Muscle layer of duodenum (tissue), 2 donors: ENCODE measurements at regions not wholly inside any gene's neighbourhood (a gene's known extent, or its start where the extent isn't known, plus 50 kb on each side); places are given as distances from the start of the nearest gene placed in this dataset.

Source experiments
- H3K27ac ChIP-seq: one replicate; pipeline ENCODE4 v1.7.0; 2013; ENCODE audit warnings: mild to moderate bottlenecking, low read length
- H3K27me3 ChIP-seq: one replicate; pipeline ENCODE4 v1.7.0; 2013; ENCODE audit warnings: low read depth, mild to moderate bottlenecking, control low read depth, low read length
- H3K36me3 ChIP-seq, 2 donors: one replicate each; pipeline ENCODE4 v1.7.0; 2013; ENCODE audit warnings: low read length in 2 of 2, control low read depth in 1 of 2, mild to moderate bottlenecking in 1 of 2; ENCODE audit not compliant: insufficient read depth in 2 of 2, control insufficient read depth in 1 of 2
- H3K4me1 ChIP-seq, 2 donors: one replicate each; pipeline ENCODE4 v1.7.0; 2013; ENCODE audit warnings: low read length in 2 of 2, mild to moderate bottlenecking in 2 of 2, control low read depth in 1 of 2, moderate library complexity in 1 of 2; ENCODE audit not compliant: insufficient read depth in 2 of 2, control insufficient read depth in 1 of 2
- H3K4me3 ChIP-seq, 2 donors: one replicate each; pipeline ENCODE4 v1.7.0; 2013; ENCODE audit warnings: low read length in 2 of 2, low read depth in 1 of 2, mild to moderate bottlenecking in 1 of 2
- H3K9me3 ChIP-seq, 2 donors: one replicate each; pipeline ENCODE4 v1.7.0; 2013; ENCODE audit warnings: low read length in 2 of 2, control low read depth in 1 of 2, mild to moderate bottlenecking in 1 of 2; ENCODE audit not compliant: control insufficient read depth in 1 of 2
- donor health status: healthy.

GRCh38 chr2:88329815-88330603 lies 122.5 kb downstream of the FOXI3 start:
- H3K27me3 ChIP-seq = no peaks in the 10 kb centered on the region
- no peak overlapping the region for H3K4me3 ChIP-seq
- peaks cover 0 to 2% of the 10 kb centered on the region in 2 donors for H3K9me3 ChIP-seq
- no peaks in the 10 kb centered on the region for H3K36me3 ChIP-seq
- no peak overlapping the region for H3K27ac ChIP-seq
- no peaks in the 10 kb centered on the region for H3K4me1 ChIP-seq

GRCh38 chr2:88321449-88322248 lies 130.8 kb downstream of the FOXI3 start:
- H3K27ac ChIP-seq = no peak overlapping the region
- no peak overlapping the region for H3K4me3 ChIP-seq
- no peaks in the 10 kb centered on the region for H3K9me3 ChIP-seq
- H3K27me3 ChIP-seq = no peaks in the 10 kb centered on the region
- no peaks in the 10 kb centered on the region for H3K36me3 ChIP-seq
- H3K4me1 ChIP-seq = no peaks in the 10 kb centered on the region

- H3K9me3 ChIP-seq = no peaks in the 10 kb centered on the region
- H3K27ac ChIP-seq = no peak overlapping the region
- H3K4me1 ChIP-seq = no peaks in the 10 kb centered on the region
- no peak overlapping the region for H3K4me3 ChIP-seq
- no peaks in the 10 kb centered on the region for H3K36me3 ChIP-seq
- H3K27me3 ChIP-seq = no peaks in the 10 kb centered on the region
Observed at GRCh38 chr2:88320076-88320773, 132.3 kb downstream of the FOXI3 start.

- Histone ChIP-seq H3K27ac (no peak overlapping the region), H3K36me3 (no peaks in the 10 kb centered on the region), H3K27me3 (no peaks in the 10 kb centered on the region), H3K9me3 (no peaks in the 10 kb centered on the region), H3K4me1 (no peaks in the 10 kb centered on the region), H3K4me3 (no peak overlapping the region)
Observed at GRCh38 chr2:88318956-88319330, 133.6 kb downstream of the FOXI3 start.

GRCh38 chr2:88318071-88318955 lies 134.2 kb downstream of the FOXI3 start:
- H3K36me3 ChIP-seq = no peaks in the 10 kb centered on the region
- no peaks in the 10 kb centered on the region for H3K9me3 ChIP-seq
- no peaks in the 10 kb centered on the region for H3K27me3 ChIP-seq
- H3K4me3 ChIP-seq = no peak overlapping the region
- H3K27ac ChIP-seq = no peak overlapping the region
- no peaks in the 10 kb centered on the region for H3K4me1 ChIP-seq

GRCh38 chr2:88310787-88311186 lies 140.6 kb downstream of the THNSL2 start:
- Histone ChIP-seq H3K4me1 (no peaks in the 10 kb centered on the region), H3K4me3 (no peak overlapping the region), H3K27me3 (no peaks in the 10 kb centered on the region), H3K9me3 (peaks cover 0 to 9% of the 10 kb centered on the region in 2 donors), H3K27ac (no peak overlapping the region), H3K36me3 (no peaks in the 10 kb centered on the region)

- Histone ChIP-seq H3K27ac (no peak overlapping the region), H3K4me3 (no peak overlapping the region), H3K4me1 (no peaks in the 10 kb centered on the region), H3K9me3 (peaks cover 0 to 11% of the 10 kb centered on the region in 2 donors), H3K27me3 (no peaks in the 10 kb centered on the region), H3K36me3 (no peaks in the 10 kb centered on the region)
Observed at GRCh38 chr2:88307817-88308216, 137.7 kb downstream of the THNSL2 start.

GRCh38 chr2:88303865-88304264 lies 133.7 kb downstream of the THNSL2 start:
- Histone ChIP-seq H3K27me3 (no peaks in the 10 kb centered on the region), H3K27ac (no peak overlapping the region), H3K9me3 (peaks cover 0 to 19% of the 10 kb centered on the region in 2 donors), H3K4me1 (no peaks in the 10 kb centered on the region), H3K36me3 (no peaks in the 10 kb centered on the region), H3K4me3 (no peak overlapping the region)

GRCh38 chr2:88296247-88296646 lies 126.1 kb downstream of the THNSL2 start:
- H3K4me3 ChIP-seq = no peak overlapping the region
- peaks cover 0 to 11% of the 10 kb centered on the region in 2 donors for H3K9me3 ChIP-seq
- H3K27ac ChIP-seq = no peak overlapping the region
- H3K4me1 ChIP-seq = no peaks in the 10 kb centered on the region
- H3K27me3 ChIP-seq = no peaks in the 10 kb centered on the region
- H3K36me3 ChIP-seq = no peaks in the 10 kb centered on the region

- H3K9me3 ChIP-seq = no peaks in the 10 kb centered on the region
- no peaks in the 10 kb centered on the region for H3K36me3 ChIP-seq
- no peaks in the 10 kb centered on the region for H3K27me3 ChIP-seq
- H3K27ac ChIP-seq = no peak overlapping the region
- H3K4me3 ChIP-seq = no peak overlapping the region
- H3K4me1 ChIP-seq = no peaks in the 10 kb centered on the region
Observed at GRCh38 chr2:88283886-88284592, 113.9 kb downstream of the THNSL2 start.
